ENCODE measurements at regions not wholly inside any gene's neighbourhood (a gene's known extent, or its start where the extent isn't known, plus 50 kb on each side); places are given as distances from the start of the nearest gene placed in this dataset.
A peak's percentile ranks its signal among the peaks of the same experiment; 100 is the strongest.

DNA sequence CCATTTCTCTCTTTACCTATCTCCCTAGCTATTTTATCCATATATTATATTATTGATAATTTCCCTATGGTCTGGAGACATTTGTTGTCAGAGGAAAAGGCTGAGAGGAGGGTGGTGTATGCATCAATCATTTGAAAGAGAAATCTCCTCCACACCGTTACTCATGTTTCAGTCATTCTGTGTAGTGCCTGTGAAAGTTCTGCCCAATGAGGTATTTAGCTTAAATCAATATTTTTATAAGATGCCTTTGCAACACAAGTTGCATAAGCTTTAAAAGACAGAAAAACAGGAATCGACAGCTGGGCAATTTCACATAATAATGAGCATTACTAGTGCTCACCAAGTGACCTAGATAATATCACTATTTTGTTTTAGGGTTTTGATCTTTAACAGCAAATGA, 363.7 kb upstream of the FSIP2 start:
- DNase-seq (ENCODE audit: low read depth in 3 of 3, low spot score in 1 of 3) = no peak

- DNase-seq (ENCODE audit: low read depth in 3 of 3, low spot score in 1 of 3) = no peak
These were observed 362.9 kb upstream of the FSIP2 start for GRCh38 chr2:185375731-185376130.

DNA sequence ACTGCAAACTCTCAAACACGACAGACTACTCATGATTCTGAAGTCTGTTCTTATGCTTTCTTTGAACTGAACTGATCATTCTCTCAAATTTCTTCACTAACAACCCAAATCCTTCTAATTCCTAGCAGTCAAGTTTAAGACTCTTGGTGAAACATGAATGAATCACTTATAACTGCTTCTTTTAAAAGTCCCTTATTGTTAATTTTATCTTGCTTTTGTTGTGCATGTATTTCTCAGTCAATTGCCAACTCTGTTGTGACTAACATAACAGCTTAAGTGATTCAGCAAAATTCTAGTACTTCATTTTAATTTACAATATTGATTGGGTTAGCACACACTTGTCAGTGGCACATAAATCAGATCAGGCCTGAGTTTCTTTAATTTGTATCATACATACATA, 357.0 kb upstream of the FSIP2 start:
- DNase-seq (ENCODE audit: low read depth in 3 of 3, low spot score in 1 of 3) = no peak

GRCh38 chr2:185384822-185385560, 353.6 kb upstream of the FSIP2 start:
- no peak for DNase-seq (ENCODE audit: low read depth in 3 of 3, low spot score in 1 of 3)

DNA sequence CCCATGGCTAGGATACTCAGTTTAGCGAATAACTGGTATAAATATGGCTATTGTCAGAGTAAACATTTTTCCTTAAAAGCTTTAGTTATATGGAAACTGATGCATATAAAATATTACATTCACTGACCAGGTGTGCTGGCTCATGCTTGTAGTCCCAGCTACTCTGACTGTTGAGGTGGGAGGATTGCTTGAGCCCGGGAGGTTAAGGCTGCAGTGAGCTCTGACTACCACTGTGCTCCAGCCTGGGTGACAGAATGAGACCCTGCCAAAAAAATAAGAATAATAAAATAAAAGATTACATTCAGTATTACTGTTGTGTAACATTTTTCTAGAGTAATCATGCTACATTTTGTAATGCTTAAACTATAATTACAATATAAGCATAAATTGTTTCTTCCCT, 350.4 kb upstream of the FSIP2 start:
- DNase-seq (ENCODE audit: low read depth in 3 of 3, low spot score in 1 of 3) = no peak

DNA sequence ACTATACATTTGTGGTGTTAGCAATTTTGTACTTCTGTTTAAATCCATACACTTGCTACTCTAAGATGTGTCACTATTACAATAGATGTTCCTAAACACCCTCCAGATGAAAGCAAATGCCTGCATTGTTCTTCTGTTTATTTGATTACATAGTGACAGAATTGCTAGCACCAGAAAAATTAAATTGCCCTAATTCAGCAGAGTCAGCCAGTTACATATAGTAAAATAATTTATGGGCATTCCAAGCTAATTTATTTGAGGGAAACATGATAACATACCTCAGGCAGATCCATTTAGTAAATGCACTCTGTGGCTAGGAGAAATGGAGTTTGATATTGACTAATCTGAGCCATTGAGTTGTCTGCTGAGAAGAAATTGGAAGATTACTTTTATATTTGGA, 347.1 kb upstream of the FSIP2 start:
- DNase-seq (ENCODE audit: low read depth in 3 of 3, low spot score in 1 of 3) = no peak

DNA sequence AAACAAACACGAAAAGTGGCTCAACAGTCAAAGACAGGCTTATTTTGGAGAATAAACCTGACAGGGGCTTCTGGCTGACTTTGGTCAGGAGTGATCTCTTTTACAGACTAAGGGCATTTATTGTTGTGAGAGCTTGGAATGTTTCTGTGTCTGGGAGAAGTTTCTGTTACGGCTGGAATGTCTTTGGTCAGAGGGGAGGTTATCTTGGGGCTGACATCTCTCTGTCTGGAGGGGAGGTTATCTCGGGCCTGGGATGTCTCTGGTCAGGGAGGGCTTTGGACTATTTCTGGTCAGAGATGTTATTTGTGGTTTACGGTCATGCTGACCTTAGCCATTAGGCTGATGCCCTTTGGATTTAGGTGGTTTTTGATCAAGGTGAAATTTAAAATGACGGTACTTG, 345.5 kb upstream of the FSIP2 start:
- no peak for DNase-seq (ENCODE audit: low read depth in 3 of 3, low spot score in 1 of 3)

DNA sequence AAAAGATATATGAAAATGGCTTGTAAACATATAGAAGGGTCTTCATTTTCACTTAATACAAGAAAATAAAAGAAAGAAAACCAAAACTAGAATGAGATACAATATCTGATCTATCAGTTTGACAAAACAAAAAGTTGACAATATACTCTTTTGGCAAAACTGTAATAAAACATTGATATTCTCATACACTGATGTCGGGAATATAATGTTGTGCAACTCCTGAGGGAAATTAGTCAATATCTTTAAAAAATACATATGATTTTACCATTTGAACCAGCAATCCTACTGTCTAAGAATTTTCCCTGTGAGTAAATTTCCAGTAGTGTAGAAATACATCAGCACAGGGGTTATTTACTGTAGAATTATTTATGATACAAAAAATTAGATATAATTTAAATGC, 336.1 kb upstream of the FSIP2 start:
- no peak for DNase-seq (ENCODE audit: low read depth in 3 of 3, low spot score in 1 of 3)

DNA sequence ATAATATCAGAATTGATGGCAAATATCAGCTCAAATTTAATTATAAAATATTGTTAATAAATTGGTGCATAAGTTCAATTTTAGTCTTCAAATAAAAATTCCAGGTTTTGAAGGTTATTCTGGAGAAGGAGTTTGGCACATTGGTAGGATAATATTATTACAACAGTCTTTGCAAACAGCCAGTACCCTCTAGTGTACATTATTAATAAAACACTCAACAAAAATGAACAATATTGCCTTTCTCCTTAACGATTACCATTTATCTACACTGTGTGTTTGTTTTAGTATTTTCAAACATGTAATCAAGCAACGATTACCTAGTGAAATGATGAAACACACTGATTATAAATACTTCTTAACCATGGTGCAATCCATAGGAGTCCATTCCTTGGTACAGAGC, 334.0 kb upstream of the FSIP2 start:
- DNase-seq (ENCODE audit: low read depth in 3 of 3, low spot score in 1 of 3) = no peak

DNA sequence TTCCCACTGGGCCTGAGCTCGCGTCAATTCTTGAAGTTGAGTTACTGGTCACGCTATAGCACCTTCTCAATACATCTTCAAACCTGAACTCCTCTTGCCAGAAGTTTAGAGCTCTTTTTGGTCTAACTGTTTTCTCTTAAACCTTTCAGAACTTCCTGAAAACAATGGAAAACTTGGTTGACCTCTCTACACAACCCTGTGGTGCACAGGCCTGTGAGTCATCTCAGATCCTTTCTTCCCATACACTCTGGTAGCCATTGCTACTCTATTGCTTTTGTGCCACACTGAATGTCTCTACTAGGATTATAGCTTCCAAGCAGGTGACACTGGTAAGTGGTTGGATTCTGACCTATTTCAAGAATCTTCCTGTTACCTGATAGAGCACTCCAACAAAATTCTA, 321.5 kb upstream of the FSIP2 start:
- no peak for DNase-seq (ENCODE audit: low read depth in 3 of 3, low spot score in 1 of 3)

- DNase-seq (ENCODE audit: low read depth in 3 of 3, low spot score in 1 of 3) = no peak
These were observed 320.9 kb upstream of the FSIP2 start for GRCh38 chr2:185417688-185418087.

- peak in 1 of 3 donors; percentile 0 for DNase-seq (ENCODE audit: low read depth in 3 of 3, low spot score in 1 of 3)
These were observed 313.5 kb upstream of the FSIP2 start for GRCh38 chr2:185424958-185425629.

GRCh38 chr2:185428000-185428399, 310.6 kb upstream of the FSIP2 start:
- DNase-seq (ENCODE audit: low read depth in 3 of 3, low spot score in 1 of 3) = no peak

GRCh38 chr2:185433824-185434223, 304.8 kb upstream of the FSIP2 start:
- no peak for DNase-seq (ENCODE audit: low read depth in 3 of 3, low spot score in 1 of 3)

GRCh38 chr2:185436787-185437372, 301.7 kb upstream of the FSIP2 start:
- DNase-seq (ENCODE audit: low read depth in 3 of 3, low spot score in 1 of 3) = no peak

DNA sequence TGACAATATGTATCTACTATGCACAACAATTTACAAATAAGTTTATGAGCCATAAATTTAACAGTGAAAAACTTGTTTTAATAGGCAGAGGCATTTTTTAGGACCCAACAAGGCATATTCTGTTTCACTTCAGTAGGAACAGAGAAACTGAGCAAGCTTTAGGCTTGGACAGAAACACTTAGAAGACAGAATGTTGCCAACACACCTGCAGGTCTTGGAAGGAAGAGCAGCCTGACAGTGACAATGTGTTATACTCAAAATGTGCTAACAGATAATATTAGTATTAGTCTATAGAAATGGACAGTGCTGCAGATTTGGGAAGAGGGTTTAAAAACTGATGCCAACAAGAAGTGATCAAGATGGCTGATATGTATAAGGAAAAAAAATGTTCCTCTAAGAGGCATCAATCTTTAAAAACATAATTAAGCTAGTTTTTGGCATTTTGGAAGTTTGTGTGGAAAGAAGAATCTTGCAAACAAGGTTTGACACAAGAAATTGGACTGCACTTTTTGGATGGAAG, 297.1 kb upstream of the FSIP2 start:
- no peak for DNase-seq (ENCODE audit: low read depth in 3 of 3, low spot score in 1 of 3)

- DNase-seq (ENCODE audit: low read depth in 3 of 3, low spot score in 1 of 3) = no peak
These were observed 282.1 kb upstream of the FSIP2 start for GRCh38 chr2:185456517-185456916.

GRCh38 chr2:185463481-185463880, 275.1 kb upstream of the FSIP2 start:
- DNase-seq (ENCODE audit: low read depth in 3 of 3, low spot score in 1 of 3) = no peak

DNA sequence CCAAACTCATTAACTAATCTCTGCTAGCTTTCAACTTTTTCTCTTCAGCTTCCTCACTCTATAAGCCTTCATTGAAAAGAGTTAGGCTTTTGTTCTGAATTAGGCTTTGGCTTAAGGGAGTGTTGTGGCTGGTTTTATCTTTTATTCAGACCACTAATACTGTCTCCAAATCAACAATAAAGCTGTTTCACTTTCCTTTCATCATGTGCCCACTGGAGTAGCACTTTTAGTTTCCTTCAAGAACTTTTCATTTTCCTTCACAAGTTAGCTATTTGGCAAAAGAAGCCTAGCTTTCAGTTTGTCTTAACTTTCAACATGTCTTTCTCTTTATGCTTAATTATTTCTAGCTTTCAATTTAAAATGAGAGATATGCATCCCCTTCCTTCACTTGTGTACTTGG, 271.7 kb upstream of the FSIP2 start:
- no peak for DNase-seq (ENCODE audit: low read depth in 3 of 3, low spot score in 1 of 3)

- no peak for DNase-seq (ENCODE audit: low read depth in 3 of 3, low spot score in 1 of 3)
These were observed 267.2 kb upstream of the FSIP2 start for GRCh38 chr2:185471441-185471840.

DNA sequence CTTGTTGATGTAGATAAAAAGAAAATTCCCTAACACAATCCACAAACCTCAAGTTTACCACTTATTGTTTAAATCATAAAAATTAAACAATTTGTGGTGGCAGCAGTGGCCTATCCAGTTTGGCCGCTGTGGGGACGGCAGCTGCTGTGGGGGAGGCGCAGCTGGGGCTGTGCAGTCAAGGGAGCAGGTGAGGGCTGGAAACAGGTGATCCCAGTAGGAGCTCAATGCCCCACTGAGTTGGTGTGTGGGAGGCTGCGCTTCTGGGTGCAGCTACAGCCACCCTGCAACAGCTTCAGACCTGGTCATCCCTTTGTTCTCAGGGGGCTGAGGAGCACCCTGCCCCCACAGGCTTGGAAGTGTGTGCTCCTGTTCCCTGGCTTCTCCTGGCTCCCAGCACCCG, 266.0 kb upstream of the FSIP2 start:
- no peak for DNase-seq (ENCODE audit: low read depth in 3 of 3, low spot score in 1 of 3)

DNA sequence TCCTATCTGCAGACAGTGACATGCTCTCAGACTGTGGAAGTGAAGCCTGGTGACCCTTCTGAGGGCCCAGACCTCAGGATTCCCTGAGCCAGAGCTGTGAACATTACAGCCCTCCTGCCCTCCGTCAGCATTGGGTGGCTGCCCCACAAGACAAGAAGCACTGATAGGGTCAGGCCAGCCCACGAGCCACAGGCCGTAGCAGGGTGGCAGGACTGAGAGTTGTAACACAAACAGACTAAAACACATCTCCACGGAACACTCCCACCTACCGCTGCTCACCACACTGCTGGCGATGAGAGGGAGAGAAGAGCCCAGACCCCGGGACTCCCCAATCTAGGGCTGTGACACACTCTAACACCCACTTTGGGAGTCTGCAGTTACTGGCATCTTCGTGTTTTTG, 264.8 kb upstream of the FSIP2 start:
- no peak for DNase-seq (ENCODE audit: low read depth in 3 of 3, low spot score in 1 of 3)

Data from stimulated activated CD4-positive, alpha-beta T cell treated with anti-CD3 and anti-CD28 coated beads, TNF-alpha, amount 100 ng/mL, for 1 hour (primary cell).